ENCODE measurements at regions not wholly inside any gene's neighbourhood (a gene's known extent, or its start where the extent isn't known, plus 50 kb on each side); places are given as distances from the start of the nearest gene placed in this dataset.

GRCh38 chr4:119851649-119852048 is 215.0 kb downstream of the MAD2L1 start:
- TF ChIP-seq POLR2AphosphoS5 (IDR thresholded peaks at IDR 0.05; ENCODE audit: borderline replicate concordance, low read depth, low read length) = no peak
- no peak for TF ChIP-seq EZH2 (IDR thresholded peaks at IDR 0.05)
- no peak for TF ChIP-seq FOXP2 (optimal IDR thresholded peaks at IDR 0.05; ENCODE audit: control extremely low read depth, extremely low read length, insufficient read depth)
